Glomerular visceral epithelial cell (primary cell): ENCODE measurements at regions not wholly inside any gene's neighbourhood (a gene's known extent, or its start where the extent isn't known, plus 50 kb on each side); places are given as distances from the start of the nearest gene placed in this dataset.
A peak's percentile ranks its signal among the peaks of the same experiment; 100 is the strongest.
"Not testable (repeated sequence)": the region's sequence is repeated elsewhere in the genome, so short reads cannot be mapped to it uniquely, and the experiment has no call there.

Experiments
- DNase-seq: peaks from one replicate; pipeline ENCODE4 v3.0.0-alpha.2; 2016; ENCODE audit errors: extremely low spot score

DNA sequence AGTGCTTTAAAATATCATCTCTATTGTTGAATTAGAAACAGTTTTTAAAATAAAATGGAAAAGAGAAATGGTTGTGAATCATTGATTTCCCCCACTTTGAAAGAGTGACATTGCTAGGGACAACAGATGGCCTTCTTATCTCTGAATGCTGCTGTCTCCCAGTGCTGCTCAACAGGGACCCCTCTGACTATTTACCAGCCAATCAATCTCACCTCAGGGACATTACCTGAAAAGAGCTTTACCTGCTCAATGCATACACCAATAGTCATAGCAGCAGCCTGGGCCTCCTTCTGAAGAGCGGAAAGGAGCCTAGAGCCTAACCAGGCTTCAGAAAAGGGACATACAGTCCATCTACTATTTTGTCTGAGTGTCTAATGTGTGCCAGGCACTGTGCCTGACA lies 162.8 kb downstream of the CGGBP1 start:
- DNase-seq = no peak

DNA sequence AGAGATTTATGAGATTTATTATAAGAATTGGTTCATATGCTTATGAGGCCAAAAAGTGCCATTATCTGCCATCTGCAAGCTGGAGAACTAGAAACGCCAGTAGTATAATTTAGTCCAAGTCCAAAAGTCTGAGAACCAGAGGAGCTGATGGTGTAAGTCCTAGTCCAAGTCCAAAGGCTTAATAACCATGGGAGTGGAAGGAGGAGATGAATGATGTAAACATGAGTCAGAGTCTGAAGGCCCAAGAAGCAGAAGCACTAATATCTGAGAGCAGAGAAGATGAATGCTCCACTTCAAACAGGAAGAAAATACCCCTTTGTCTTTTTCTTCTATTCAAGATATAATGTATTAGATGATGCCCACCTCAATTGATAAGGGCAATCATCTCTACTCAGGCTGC lies 185.7 kb downstream of the CGGBP1 start:
- DNase-seq = no peak

DNA sequence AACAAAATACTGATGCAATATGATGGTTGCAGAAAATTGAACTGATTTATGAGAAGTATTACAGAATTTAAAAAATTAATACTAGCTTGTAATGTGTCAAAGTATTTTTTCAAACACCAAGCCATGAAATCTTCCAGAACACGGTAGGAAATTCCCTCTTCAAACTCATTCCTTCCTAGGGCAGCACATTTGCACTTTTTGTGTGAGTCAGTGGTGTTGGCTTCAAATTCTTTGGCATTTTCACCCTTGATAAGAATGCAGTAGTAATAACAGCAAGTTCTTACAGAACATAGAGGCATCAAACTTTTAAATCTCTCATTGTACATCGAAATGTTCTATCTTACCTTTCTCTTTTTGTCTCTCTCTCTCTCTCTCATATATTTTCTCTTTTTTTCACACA lies 191.8 kb downstream of the CGGBP1 start:
- DNase-seq = no peak

DNA sequence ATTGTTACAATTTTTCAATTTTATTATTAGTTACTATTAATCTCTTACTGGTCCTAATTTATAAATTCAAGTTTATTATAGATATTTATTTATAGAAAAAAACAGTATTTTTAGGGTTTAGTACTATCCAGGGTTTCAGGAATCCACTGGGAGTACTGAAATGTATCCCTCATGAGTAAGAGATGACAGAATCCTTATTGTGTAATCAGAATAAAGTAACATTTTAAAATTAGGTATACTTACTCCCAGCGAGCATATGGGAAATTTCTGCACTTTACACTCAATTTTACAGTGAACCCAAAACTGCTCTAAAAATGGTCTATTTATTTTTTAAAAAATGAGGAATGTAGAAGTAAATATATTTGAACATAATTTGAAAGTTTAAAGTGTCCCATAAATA lies 202.7 kb downstream of the CGGBP1 start:
- DNase-seq = no peak

DNA sequence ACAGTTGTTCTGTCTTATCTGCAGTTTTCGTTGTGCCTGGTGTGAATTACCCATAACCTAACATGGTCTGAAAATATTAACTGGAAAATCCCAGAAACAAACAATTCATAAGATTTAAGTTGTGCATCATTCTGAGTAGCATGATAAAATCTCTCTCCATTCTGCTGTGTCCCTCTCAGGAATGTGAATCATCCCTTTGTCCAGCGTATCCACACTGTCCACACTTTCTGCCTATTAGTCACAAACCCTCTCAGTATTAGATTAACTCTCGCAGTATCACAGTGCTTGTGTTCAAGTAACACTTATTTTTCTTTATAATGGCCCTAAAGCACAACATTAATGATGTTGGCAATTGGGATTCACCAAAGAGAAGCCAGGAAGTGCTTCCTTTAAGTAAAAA lies 203.2 kb downstream of the CGGBP1 start:
- DNase-seq = peak; percentile 0

DNA sequence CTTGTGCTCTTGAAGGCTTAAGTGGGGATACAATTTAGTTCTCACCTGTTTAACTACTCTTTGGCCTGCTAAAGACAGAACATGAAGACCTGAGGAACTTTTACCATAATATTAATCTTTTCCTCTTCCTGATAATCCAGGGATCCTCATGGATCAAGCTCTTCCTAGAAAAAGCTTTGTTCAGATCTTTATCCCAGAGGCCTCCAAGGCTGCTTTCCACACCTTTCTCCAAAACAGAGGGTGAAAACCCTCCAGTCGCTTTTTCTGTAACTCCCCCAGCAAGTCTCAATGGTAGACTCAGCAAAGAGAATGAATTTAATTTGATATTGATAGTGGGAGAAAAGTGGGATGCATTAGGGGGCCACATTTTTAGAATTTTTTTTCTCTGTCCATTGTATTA lies 203.6 kb downstream of the CGGBP1 start:
- no peak for DNase-seq

DNA sequence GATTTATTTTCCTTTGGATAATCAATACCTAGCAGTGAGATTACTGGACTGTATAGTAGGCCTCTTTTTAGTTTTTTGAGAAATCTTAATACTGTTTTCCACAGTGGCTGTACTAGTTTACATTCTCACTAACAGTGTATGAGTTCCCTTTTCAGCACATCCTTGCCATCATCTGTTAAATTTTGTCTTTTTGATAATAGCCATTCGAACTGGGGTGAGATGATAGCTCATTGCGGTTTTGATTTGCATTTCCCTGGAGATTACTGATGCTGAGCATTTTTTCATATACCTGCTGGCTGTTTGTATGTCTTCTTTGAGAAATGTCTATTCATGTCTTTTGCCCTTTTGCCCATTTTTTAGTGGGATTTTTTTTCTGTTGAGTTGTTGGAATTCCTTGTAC lies 210.8 kb downstream of the CGGBP1 start:
- DNase-seq = no peak

DNA sequence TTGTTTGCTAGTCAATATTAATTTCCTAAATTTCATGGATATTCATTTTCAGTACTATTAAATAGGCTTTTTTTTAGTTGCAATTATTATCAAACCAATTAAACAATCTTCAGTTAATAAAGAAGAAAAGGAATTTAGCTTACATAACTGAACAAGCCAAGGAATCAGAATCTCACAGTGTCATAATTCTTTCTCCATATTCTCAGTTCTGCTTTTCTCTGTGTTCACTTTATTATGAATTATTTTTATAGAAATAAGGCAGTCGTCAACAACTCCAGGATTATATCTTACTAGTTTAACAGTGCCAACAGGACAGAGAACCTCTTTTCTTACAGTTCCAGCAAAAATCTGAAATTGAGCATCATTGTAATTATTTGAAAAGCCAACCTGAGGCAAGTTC lies 221.7 kb downstream of the CGGBP1 start:
- DNase-seq = no peak

DNA sequence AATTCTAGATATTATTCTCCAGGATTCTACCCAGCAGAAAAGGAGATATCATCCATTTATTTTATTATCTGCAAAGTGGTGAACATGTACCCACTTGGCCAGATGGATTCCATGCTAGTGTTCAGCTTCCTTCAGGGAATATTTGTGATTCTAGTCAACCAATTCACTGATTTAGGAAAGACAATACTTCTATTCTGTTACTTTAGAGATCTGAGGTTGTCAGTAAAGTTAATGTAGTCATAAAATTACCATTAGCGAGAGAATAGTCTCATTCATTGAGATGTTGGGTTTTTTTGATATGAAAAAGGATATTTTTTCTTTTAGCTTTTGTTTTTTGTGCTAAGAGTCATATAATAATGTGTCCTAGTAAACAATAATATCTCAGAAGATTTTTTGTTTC lies 222.8 kb downstream of the CGGBP1 start:
- no peak for DNase-seq

DNA sequence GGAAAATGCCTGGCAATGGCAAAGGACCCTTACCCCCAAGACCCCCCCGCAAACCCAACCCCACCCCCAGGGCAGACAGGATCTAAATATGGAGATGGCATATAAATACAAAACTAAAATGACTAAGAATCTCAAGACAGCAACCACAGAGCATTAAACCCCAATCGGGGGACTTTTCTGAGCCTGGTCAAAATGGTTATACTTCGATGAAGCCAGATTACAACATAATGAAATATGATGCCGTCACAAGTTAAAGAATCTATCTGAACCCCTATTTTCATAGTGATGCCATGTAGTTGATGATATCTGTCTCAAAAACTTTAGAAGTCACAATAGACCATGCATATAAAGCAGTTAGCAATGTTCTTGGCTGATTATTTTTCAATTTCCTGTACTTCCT lies 223.6 kb downstream of the CGGBP1 start:
- DNase-seq = no peak

DNA sequence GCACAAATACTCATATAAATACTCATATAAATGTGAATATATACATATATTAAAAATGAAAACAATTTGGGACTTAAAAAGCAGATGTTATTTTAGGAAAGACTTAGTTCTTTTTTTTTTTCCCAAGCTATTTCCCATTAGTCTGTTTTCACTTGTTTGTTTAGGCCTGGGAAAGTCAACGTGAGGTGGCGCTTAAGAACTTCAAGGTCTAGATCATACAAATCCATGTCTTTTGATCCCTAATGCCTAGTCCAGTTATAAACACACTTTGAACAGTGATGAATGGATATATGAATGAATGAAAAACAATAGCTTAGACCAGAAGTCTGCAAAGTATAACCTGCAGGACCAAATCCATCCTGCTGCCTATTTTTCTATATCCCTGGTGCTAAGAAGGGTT lies 224.5 kb downstream of the CGGBP1 start:
- no peak for DNase-seq

DNA sequence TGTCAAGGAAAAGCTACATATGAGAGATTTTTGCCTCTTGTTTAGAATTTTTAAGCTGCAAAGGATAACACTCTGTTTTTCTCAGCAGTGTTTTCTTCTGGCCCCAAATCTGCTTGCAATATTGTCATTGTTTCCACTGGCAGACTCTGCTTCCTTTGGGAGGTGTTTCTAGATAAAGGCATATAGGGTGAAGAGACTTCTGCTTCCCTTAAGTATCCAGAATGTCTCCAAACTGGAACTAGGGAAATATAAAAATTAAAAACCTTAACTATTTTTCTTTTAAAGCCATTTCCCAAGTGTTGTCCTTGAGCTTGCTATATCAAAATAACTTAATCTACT lies 225.8 kb downstream of the CGGBP1 start:
- no peak for DNase-seq

DNA sequence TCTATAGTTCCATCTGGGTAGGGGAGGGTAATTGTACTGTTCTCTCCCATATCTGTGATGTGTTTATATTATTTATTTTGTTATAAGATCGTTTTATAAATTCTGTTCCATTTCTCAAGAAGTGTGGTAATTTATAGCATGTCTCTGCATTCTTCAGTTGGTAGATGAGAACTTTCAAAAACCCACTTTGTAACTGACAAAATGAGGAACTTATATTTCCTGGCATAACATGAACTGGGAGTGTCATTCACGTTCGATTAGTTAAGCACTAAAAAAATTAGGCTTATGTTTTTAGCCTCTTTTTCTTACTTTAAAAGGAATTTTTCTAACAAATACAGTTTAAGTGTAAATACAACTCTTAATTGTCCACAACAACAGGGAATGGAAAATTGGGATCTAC lies 230.8 kb downstream of the CGGBP1 start:
- DNase-seq = no peak

DNA sequence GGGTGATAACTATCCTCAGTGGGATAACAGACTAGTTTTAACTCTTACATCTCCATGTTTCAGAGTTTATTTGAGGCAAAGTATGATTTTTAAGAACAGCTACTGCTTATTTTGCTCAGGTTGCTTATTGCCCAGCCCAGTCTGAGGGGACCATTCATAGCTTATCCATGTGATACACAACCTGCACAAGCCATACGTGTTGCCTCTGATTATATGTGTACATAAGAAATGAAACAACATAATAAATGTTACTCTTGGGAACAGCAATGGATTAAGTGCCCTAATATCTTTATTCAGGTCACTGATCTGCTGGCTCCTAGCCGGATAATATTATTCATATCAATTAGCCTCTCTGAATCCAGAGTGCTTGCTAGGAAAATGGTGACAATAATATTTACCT lies 236.2 kb downstream of the CGGBP1 start:
- no peak for DNase-seq

DNA sequence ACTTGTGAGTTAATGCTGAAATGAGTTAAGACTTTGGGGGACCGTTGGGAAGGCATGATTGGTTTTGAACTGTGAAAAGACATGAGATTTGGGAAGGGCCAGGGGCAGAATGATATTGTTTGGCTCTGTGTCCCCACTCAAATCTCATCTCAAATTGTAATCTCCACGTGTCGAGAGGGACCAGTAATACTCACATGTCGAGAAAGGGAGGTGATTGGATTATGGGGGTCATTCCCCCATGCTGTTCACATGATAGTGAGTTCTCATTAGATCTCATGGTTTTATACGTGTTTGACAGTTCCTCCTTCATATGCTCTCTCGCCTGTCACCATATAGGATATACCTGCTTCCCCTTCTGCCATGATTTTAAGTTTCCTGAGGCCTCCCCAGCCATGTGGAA lies 245.3 kb downstream of the CGGBP1 start:
- not testable (repeated sequence) for DNase-seq

DNA sequence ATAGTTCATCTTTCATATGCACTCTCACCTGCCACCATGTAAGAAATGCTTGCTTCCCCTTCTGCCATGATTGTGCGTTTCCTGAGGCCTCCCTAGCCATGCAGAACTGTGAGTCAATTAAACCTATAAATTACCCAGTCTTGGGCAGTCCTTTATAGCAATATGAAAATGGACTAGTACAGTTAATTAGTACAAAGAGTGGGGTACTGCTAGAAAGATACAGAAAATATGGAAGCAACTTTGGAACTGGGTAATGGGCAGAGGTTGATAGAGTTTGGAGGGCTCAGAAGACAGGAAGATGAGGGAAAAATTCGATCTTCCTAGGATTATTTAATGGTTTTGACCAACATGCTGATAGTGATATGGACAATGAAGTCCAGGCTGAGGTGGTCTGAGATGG lies 246.9 kb downstream of the CGGBP1 start:
- DNase-seq = no peak

DNA sequence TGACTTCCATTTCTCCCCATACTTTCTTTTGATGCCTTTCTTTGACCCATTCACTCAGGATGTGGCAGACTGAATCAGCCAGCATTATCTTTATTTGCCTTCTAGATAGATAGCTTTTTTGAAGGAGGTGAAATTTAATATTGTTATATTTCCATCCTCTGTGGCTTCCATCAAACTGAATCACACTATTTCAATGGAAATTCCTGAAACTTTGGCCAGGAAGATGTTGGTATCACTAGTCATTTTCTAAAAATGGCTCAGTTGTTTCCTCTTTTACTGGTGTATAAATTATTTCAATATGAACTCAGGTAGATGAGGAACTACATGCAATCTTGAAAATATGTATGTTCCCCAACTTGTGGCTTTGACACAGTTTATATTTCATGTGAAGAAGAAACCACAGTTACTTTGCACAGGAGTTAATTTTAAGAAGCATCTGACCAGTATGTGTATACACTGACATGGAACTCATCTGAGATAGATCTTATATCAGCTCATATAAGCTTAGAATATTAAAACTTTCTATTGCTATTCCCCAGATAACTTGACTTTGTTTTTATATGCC lies 248.3 kb downstream of the CGGBP1 start:
- DNase-seq = no peak

DNA sequence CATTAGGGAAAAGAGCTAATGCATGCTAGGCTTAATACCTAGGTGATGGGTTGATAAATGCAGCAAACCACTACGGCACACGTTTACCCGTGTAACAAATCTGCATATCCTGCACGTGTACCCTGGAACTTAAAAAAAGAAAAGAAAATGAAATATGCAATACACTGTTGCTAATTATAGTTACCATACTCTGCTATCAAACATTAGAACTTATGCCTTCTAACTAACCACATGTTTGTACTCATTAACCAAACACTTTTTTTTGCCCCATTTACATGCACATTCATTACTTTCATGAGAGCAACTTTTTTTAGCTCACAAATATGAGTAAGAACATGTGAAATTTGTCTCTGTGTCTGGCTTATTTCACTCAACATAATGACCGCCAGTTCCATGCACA lies 253.1 kb downstream of the CGGBP1 start:
- no peak for DNase-seq

DNA sequence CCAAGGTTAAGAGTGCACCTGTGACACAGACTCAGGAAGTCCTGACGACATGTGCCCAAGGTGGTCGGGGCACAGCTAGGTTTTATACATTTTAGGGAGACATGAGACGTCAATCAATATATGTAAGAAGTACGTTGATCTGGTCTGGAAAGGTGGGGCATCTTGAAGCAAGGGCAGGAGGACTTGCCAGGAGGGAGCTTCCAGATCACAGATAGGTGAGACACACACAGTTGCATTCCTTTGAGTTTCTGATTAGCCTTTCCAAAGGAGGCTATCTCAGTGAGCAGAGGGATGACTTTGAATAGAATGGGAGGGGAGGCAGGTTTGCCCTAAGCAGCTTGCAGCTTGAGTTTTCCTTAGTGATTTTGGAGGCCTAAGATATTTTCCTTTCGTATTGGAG lies 257.4 kb downstream of the CGGBP1 start:
- DNase-seq = no peak

DNA sequence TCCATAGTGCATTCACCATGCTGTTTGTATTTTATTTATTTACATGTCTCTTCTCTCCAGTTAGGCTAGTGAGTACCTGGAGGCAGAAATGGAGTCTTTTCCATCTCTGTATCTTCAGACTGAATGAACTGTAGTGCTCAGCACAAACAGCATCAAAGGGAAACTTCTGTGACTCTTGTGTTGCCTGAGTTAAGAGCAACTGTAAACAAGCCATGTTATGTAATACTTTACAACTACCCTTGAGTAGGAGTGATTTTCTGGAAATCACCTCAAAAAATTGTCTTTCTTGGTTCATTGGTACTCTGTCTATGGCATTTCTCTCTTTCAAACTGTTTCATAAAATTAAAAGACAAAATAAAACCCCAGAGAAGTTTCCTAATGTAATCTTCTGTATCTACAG lies 258.3 kb downstream of the CGGBP1 start:
- DNase-seq = no peak

DNA sequence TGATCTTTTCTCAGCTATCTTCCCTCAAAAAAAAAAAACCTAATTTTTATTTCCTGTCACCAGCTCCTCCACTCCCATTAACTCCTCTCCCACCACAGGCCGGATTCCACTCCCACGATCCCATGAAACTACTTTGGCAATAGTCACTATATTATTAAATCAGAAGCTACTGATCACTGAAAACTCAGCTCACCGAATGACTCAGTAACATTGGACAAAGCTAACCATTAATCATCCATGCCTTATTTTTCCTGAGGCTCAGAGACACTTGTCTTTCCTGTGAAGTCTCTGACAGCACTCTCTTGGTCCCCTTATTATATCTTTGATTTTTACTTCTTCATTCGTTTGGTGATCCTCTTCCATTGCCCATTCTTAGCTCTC lies 260.2 kb downstream of the CGGBP1 start:
- DNase-seq = no peak

DNA sequence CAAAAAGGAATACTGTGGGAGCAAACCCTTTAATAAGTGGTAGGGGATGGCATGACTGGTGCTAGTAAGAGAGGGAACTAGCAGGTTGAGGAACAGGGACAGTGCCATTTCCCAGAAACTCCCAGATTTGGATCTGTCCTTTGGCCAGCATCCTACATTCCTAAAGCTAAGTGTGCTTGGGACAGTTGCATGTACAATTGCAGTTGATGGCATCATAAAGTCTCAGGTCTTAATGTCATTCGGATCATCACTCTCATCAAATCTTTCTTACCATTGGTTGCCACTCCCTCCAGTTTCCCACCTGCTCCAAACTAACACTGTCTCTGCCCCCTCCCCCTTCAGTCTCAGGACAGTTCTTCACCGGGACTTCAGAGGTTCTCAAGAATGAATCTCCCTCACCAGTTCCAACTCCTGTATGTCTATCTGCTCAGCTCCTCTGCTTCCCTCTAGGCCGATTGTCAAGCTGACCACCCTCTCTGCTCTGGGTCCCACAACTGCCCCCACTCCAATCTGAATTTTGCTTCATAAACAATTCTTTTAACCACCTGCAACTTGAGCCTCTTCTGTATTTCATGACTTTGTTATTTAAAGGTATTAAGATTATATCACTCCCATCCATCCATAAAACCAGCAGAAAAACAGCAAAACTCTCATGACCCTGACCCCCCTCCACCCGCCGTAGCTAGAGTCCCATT lies 260.8 kb downstream of the CGGBP1 start:
- no peak for DNase-seq

DNA sequence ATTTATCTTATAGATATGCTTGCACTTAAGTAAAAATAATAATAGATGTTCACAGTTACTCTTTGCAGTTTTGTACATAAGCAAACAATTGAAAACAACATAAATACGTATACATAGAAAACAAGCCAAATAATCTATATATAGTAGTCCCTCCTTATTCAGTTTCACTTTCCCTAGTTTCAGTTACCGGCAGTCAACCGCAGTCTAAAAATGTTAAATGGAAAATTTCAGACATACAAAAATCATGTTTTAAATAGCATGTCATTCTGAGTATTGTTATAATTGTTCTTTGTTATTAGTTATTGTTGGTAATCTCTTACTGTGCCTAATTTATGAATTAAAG lies 262.0 kb downstream of the CGGBP1 start:
- no peak for DNase-seq

DNA sequence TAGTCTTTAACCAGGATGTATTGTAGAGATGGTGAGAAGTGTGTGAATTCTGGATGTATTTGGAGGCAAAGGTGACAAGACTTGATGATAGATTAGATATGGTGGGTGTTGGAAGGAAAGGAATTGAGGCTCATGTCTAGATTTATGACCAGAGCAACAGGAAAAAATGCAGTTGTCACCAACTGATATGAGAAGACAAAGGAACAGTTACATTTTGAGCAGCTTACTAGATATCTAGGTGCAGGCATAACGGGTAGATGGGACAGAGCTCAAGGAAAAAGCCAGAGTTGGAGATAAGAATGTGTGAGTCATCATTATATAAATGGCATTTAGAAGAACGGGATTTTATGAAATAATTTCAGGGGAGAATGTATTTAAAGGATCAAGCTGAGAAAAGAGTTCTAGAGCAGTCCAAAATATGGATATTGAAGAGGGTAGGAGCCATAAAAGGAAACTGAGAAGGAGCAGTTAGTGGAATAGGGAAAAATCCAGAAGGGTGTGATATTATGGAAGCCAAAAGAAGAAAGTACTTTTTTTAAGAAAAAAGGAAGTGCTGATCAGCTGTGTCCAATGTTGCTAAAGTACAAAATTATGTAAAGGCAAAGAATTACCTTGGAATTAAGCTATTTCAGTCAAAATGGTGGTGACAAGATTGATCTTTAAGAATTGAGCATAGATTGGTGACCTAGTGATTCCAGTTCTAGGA lies 262.5 kb downstream of the CGGBP1 start:
- DNase-seq = no peak
